Ishikawa (cell line): ENCODE measurements at regions not wholly inside any gene's neighbourhood (a gene's known extent, or its start where the extent isn't known, plus 50 kb on each side); places are given as distances from the start of the nearest gene placed in this dataset.

ENCODE experiments used
- CEBPB ChIP-seq: IDR thresholded peaks from 2 replicates; pipeline ENCODE4 v1.6.1; 2012
- CREB1 ChIP-seq: IDR thresholded peaks from 2 replicates; pipeline ENCODE4 v1.6.1; 2012; ENCODE audit warnings: low read depth
- EGR1 ChIP-seq: IDR thresholded peaks from 2 replicates; pipeline ENCODE4 v1.6.1; 2012
- EP300 ChIP-seq: IDR thresholded peaks from 2 replicates; pipeline ENCODE4 v1.6.1; 2012; ENCODE audit warnings: borderline replicate concordance
- FOXM1 ChIP-seq: IDR thresholded peaks from 2 replicates; pipeline ENCODE4 v1.6.1; 2012; ENCODE audit warnings: low read depth, borderline replicate concordance
- NFIC ChIP-seq: IDR thresholded peaks from 2 replicates; pipeline ENCODE4 v1.6.1; 2012
- RAD21 ChIP-seq: IDR thresholded peaks from 2 replicates; pipeline ENCODE4 v1.6.1; 2012; ENCODE audit warnings: low read depth
- REST ChIP-seq: IDR thresholded peaks from 2 replicates; pipeline ENCODE4 v1.6.1; 2012; ENCODE audit warnings: low read depth, mild to moderate bottlenecking
- TAF1 ChIP-seq: IDR thresholded peaks from 2 replicates; pipeline ENCODE4 v1.6.1; 2012; ENCODE audit warnings: low read depth, mild to moderate bottlenecking
- TCF12 ChIP-seq: IDR thresholded peaks from 2 replicates; pipeline ENCODE4 v1.6.1; 2012; ENCODE audit warnings: low read depth
- TEAD4 ChIP-seq: IDR thresholded peaks from 2 replicates; pipeline ENCODE4 v1.6.1; 2012
- USF1 ChIP-seq: IDR thresholded peaks from 2 replicates; pipeline ENCODE4 v1.6.1; 2012
- YY1 ChIP-seq: IDR thresholded peaks from 2 replicates; pipeline ENCODE4 v1.6.1; 2012; ENCODE audit warnings: low read depth
- ZBTB7A ChIP-seq: IDR thresholded peaks from 2 replicates; pipeline ENCODE4 v1.6.1; 2012; ENCODE audit warnings: low read depth
- TF ChIP-seq, protein P1 (sequence below): IDR thresholded peaks from 2 replicates; pipeline ENCODE4 v1.6.1; 2012

DNA sequence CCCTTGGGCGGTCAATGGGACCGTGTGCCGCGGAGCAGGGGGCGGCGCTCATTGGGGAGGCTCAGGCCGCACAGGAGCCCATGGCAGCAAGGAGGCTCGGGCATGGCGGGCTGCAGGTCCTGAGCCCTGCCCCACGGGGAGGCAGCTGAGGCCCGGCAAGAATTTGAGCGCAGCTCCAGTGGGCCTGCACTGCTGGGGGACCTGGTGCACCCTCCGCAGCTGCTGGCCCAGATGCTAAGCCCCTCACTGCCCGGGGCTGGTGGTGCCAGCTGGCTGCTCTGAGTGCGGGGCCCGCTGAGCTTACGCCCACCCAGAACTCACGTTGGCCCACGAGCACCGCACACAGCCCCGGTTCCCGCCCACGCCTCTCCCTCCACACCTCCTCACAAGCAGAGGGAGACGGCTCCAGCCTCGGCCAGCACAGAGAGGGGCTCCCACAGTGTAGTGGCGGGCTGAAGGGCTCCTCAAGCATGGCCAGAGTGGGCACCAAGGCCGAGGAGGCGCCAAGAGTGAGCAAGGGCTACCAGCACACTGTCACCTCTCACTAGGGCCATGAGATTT lies 141.1 kb upstream of the OR13F1 start:
- TF ChIP-seq RAD21 = no peak
- TF ChIP-seq ZBTB7A = no peak
- no peak for TF ChIP-seq CEBPB
- TF ChIP-seq, protein P1, sequence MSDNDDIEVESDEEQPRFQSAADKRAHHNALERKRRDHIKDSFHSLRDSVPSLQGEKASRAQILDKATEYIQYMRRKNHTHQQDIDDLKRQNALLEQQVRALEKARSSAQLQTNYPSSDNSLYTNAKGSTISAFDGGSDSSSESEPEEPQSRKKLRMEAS = no peak
- no peak for TF ChIP-seq EP300
- no peak for TF ChIP-seq TAF1
- TF ChIP-seq USF1 = no peak
- no peak for TF ChIP-seq TEAD4
- no peak for TF ChIP-seq EGR1
- no peak for TF ChIP-seq FOXM1

- TF ChIP-seq CEBPB (no peak), REST (no peak), CREB1 (no peak), FOXM1 (no peak), EGR1 (no peak), ZBTB7A (no peak), NFIC (no peak), USF1 (no peak), RAD21 (no peak), TEAD4 (no peak), EP300 (no peak), YY1 (no peak), TCF12 (no peak), TAF1 (no peak)
- TF ChIP-seq, protein P1 = no peak
Measured at GRCh38 chr9:104367507-104367906, 136.6 kb upstream of the OR13F1 start.

DNA sequence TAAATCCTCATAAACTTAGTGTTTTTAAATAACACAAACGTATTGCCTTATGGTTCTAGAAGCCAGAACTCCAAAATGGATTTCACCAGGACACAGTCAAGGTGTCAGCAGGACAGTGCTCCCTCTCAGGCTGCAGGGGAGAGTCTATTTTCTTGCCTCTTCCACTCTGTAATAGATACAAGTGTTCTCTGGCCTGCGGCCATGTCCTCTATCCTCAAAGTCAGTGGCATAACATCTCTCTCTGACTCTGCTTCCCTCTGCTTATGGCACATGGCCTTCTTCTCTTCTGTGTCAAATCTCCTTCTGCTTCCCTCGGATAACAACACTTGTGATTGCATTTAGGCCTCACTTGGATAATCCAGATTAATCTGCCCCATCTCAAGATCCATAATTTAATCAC lies 129.4 kb upstream of the OR13F1 start:
- TF ChIP-seq TCF12 = no peak
- TF ChIP-seq REST = no peak
- no peak for TF ChIP-seq CEBPB
- no peak for TF ChIP-seq USF1
- TF ChIP-seq EGR1 = no peak
- no peak for TF ChIP-seq TAF1
- TF ChIP-seq RAD21 = no peak
- no peak for TF ChIP-seq YY1
- TF ChIP-seq CREB1 = no peak
- no peak for TF ChIP-seq TEAD4
- no peak for TF ChIP-seq FOXM1
- TF ChIP-seq EP300 = no peak
- TF ChIP-seq, protein P1 = no peak

- TF ChIP-seq CEBPB (no peak), TEAD4 (no peak), NFIC (no peak), FOXM1 (no peak), YY1 (no peak), ZBTB7A (no peak), CREB1 (no peak), TAF1 (no peak), EGR1 (no peak), RAD21 (no peak), TCF12 (no peak), USF1 (no peak), EP300 (no peak), REST (no peak)
- TF ChIP-seq, protein P1 = no peak
Measured at GRCh38 chr9:104386013-104386412, 118.0 kb upstream of the OR13F1 start.
